ENCODE measurements at regions not wholly inside any gene's neighbourhood (a gene's known extent, or its start where the extent isn't known, plus 50 kb on each side); places are given as distances from the start of the nearest gene placed in this dataset.

- Histone ChIP-seq H3K9me2 (no peaks in the 10 kb centered on the region), H3K27me3 (ENCODE audit: insufficient read depth) (no peaks in the 10 kb centered on the region), H3F3A (replicated peaks; ENCODE audit: insufficient read depth) (peaks cover 10% of the 10 kb centered on the region), H3K4me2 (no peak overlapping the region), H3K9me3 (no peaks in the 10 kb centered on the region), H4K20me1 (ENCODE audit: insufficient read depth) (no peaks in the 10 kb centered on the region), H3K79me2 (ENCODE audit: insufficient read depth) (no peaks in the 10 kb centered on the region), H2AFZ (ENCODE audit: low read depth) (no peak overlapping the region), H3K27ac (ENCODE audit: low read depth in 2 of 2, low read length in 1 of 2) (no peak overlapping the region), H3K9ac (no peak overlapping the region), H3K4me1 (ENCODE audit: control insufficient read depth in 1 of 2, insufficient read depth in 2 of 2, low read depth in 1 of 2, low read length in 1 of 2) (no peaks in the 10 kb centered on the region), H3K36me3 (replicated peaks in 1 of 2; ENCODE audit: control insufficient read depth in 1 of 2, insufficient read depth in 2 of 2, low read length in 1 of 2) (peaks cover 2 to 13% of the 10 kb centered on the region in 2 experiments), H3K4me3 (ENCODE audit: low read depth in 2 of 2, low read length in 1 of 2) (no peak overlapping the region)
- DNase-seq: no peak
- WGBS (ENCODE audit: low lambda C conversion rate): 57% methylated on average over 1 of the region's 4 CpGs
- ChIA-PET POLR2A (no interaction called here), CTCF (no interaction called here)
- TF ChIP-seq USF1 (IDR thresholded peaks at IDR 0.05; ENCODE audit: borderline replicate concordance, low read depth): no peak
- no peak for TF ChIP-seq MEF2A (IDR thresholded peaks at IDR 0.05; ENCODE audit: borderline replicate concordance, low read depth)
- TF ChIP-seq, protein P1, sequence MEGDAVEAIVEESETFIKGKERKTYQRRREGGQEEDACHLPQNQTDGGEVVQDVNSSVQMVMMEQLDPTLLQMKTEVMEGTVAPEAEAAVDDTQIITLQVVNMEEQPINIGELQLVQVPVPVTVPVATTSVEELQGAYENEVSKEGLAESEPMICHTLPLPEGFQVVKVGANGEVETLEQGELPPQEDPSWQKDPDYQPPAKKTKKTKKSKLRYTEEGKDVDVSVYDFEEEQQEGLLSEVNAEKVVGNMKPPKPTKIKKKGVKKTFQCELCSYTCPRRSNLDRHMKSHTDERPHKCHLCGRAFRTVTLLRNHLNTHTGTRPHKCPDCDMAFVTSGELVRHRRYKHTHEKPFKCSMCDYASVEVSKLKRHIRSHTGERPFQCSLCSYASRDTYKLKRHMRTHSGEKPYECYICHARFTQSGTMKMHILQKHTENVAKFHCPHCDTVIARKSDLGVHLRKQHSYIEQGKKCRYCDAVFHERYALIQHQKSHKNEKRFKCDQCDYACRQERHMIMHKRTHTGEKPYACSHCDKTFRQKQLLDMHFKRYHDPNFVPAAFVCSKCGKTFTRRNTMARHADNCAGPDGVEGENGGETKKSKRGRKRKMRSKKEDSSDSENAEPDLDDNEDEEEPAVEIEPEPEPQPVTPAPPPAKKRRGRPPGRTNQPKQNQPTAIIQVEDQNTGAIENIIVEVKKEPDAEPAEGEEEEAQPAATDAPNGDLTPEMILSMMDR (IDR thresholded peaks at IDR 0.05): no peak
- no peak for TF ChIP-seq TCF12 (IDR thresholded peaks at IDR 0.05)
- no peak for TF ChIP-seq CHD2 (IDR thresholded peaks at IDR 0.05; ENCODE audit: low read length, partially characterized antibody)
- TF ChIP-seq RAD21 (IDR thresholded peaks at IDR 0.05; ENCODE audit: low read length): no peak
- TF ChIP-seq, protein P2, sequence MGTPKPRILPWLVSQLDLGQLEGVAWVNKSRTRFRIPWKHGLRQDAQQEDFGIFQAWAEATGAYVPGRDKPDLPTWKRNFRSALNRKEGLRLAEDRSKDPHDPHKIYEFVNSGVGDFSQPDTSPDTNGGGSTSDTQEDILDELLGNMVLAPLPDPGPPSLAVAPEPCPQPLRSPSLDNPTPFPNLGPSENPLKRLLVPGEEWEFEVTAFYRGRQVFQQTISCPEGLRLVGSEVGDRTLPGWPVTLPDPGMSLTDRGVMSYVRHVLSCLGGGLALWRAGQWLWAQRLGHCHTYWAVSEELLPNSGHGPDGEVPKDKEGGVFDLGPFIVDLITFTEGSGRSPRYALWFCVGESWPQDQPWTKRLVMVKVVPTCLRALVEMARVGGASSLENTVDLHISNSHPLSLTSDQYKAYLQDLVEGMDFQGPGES (IDR thresholded peaks at IDR 0.05; ENCODE audit: low read depth, low read length): no peak
- no peak for TF ChIP-seq RXRA (IDR thresholded peaks at IDR 0.05; ENCODE audit: borderline replicate concordance, low read depth)
- no peak for TF ChIP-seq EP300 (IDR thresholded peaks at IDR 0.05; ENCODE audit: borderline replicate concordance in 1 of 2, low read depth in 1 of 2, low read length in 1 of 2)
- TF ChIP-seq GABPA (IDR thresholded peaks at IDR 0.05; ENCODE audit: low read depth): no peak
Measured at GRCh38 chr2:56874717-56875116, 690.9 kb downstream of the CCDC85A start.

- no peaks in the 10 kb centered on the region for H3K9me2 ChIP-seq
- H3F3A ChIP-seq (replicated peaks; ENCODE audit: insufficient read depth): peaks cover 4% of the 10 kb centered on the region
- no peak for DNase-seq
- CTCF ChIA-PET: interaction anchor here (0.7 kb wide), 1 partner anchor 90 kb away, joined by 3 read pairs; no protein-coding TSS in a partner anchor
- H3K36me3 ChIP-seq (replicated peaks in 1 of 2; ENCODE audit: control insufficient read depth in 1 of 2, insufficient read depth in 2 of 2, low read length in 1 of 2): peaks cover 0 to 22% of the 10 kb centered on the region in 2 experiments
- H4K20me1 ChIP-seq (ENCODE audit: insufficient read depth): no peaks in the 10 kb centered on the region
- no peak overlapping the region for H2AFZ ChIP-seq (ENCODE audit: low read depth)
- H3K79me2 ChIP-seq (ENCODE audit: insufficient read depth): peaks cover 16% of the 10 kb centered on the region; the same call in 1 of the 2 replicates
- 0 out of 2 replicates have a peak, but pooled peaks cover 8% of the 10 kb centered on the region for H3K9me3 ChIP-seq
- no peak overlapping the region for H3K4me2 ChIP-seq
- peak overlapping the region in 1 of 2 experiments; percentile 61; a peak in 1 of 4 replicates for H3K27ac ChIP-seq (ENCODE audit: low read depth in 2 of 2, low read length in 1 of 2)
- no peaks in the 10 kb centered on the region; a peak in 1 of 4 replicates for H3K4me1 ChIP-seq (ENCODE audit: control insufficient read depth in 1 of 2, insufficient read depth in 2 of 2, low read depth in 1 of 2, low read length in 1 of 2)
- no peaks in the 10 kb centered on the region for H3K27me3 ChIP-seq (ENCODE audit: insufficient read depth)
- 23% methylated on average over 2 of the region's 2 CpGs for WGBS (ENCODE audit: low lambda C conversion rate)
- TF ChIP-seq YY1 (IDR thresholded peaks at IDR 0.05; ENCODE audit: low read depth) (no peak), RCOR1 (IDR thresholded peaks at IDR 0.05; ENCODE audit: low read length) (no peak), PBX3 (IDR thresholded peaks at IDR 0.05) (peak; percentile 48), NRF1 (IDR thresholded peaks at IDR 0.05; ENCODE audit: low read depth, low read length) (no peak), TCF12 (IDR thresholded peaks at IDR 0.05) (peak; percentile 68), NFIC (IDR thresholded peaks at IDR 0.05; ENCODE audit: borderline replicate concordance) (no peak)
- H3K9ac ChIP-seq: no peak overlapping the region
- POLR2A ChIA-PET: no interaction called here
- H3K4me3 ChIP-seq (ENCODE audit: low read depth in 2 of 2, low read length in 1 of 2): no peak overlapping the region
Measured at GRCh38 chr2:56889738-56890137, 705.9 kb downstream of the CCDC85A start.
